ENCODE measurements at regions not wholly inside any gene's neighbourhood (a gene's known extent, or its start where the extent isn't known, plus 50 kb on each side); places are given as distances from the start of the nearest gene placed in this dataset.

DNA sequence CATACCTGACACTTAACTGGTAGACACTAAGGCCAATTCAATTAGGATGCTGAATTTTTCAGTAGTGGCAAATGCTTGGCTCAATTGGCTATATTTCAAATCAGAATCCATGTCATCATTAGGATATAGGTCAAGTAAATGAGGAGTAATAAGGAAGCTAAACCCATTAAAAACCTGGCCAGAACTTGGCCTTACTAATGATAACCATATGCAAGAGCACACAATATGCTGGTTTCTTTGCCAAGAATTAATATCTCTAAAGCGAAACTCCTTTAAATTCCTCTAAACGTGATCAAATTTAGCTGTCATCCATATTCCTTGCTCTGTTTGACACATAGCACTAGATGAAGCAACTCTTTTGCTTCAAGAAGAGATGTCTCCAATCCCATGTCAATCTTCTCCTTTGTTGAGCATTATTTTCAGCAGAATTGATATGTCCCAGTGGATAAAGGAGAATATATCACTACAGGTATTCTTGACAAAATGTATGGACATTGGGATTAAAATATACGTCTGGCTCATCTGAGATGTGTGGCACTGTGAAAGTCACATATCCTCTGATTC, 206.1 kb upstream of the ANKRD50 start:
- TF ChIP-seq, protein P1, sequence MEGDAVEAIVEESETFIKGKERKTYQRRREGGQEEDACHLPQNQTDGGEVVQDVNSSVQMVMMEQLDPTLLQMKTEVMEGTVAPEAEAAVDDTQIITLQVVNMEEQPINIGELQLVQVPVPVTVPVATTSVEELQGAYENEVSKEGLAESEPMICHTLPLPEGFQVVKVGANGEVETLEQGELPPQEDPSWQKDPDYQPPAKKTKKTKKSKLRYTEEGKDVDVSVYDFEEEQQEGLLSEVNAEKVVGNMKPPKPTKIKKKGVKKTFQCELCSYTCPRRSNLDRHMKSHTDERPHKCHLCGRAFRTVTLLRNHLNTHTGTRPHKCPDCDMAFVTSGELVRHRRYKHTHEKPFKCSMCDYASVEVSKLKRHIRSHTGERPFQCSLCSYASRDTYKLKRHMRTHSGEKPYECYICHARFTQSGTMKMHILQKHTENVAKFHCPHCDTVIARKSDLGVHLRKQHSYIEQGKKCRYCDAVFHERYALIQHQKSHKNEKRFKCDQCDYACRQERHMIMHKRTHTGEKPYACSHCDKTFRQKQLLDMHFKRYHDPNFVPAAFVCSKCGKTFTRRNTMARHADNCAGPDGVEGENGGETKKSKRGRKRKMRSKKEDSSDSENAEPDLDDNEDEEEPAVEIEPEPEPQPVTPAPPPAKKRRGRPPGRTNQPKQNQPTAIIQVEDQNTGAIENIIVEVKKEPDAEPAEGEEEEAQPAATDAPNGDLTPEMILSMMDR (IDR thresholded peaks at IDR 0.05), result no peak
- no peak for TF ChIP-seq POLR2A (IDR thresholded peaks at IDR 0.05)

Measured in lower leg skin (tissue), 3 donors.